Mesothelial cell of epicardium (in vitro differentiated cells): ENCODE measurements at regions not wholly inside any gene's neighbourhood (a gene's known extent, or its start where the extent isn't known, plus 50 kb on each side); places are given as distances from the start of the nearest gene placed in this dataset.

Experiments
- DNase-seq, 2 experiments: peaks; one replicate each; pipeline ENCODE4 v3.0.0; 2021; ENCODE audit warnings: low spot score in 2 of 2; ENCODE audit not compliant: unreplicated experiment in 2 of 2
- H3K27ac Mint-ChIP-seq: 2 replicates; pipeline ENCODE4 v1.8.0; 2021; ENCODE audit warnings: mixed read lengths
- H3K27me3 Mint-ChIP-seq: 2 replicates; pipeline ENCODE4 v1.8.0; 2021; ENCODE audit warnings: low read depth, mixed read lengths
- H3K36me3 Mint-ChIP-seq: 2 replicates; pipeline ENCODE4 v1.8.0; 2021; ENCODE audit warnings: mixed read lengths
- H3K4me1 Mint-ChIP-seq: 2 replicates; pipeline ENCODE4 v1.8.0; 2021; ENCODE audit warnings: mixed read lengths
- H3K4me3 Mint-ChIP-seq: 2 replicates; pipeline ENCODE4 v1.8.0; 2021; ENCODE audit warnings: mild to moderate bottlenecking, moderate library complexity, mixed read lengths
- H3K9me3 Mint-ChIP-seq: 2 replicates; pipeline ENCODE4 v1.8.0; 2021; ENCODE audit warnings: mixed read lengths
- CTCF ChIP-seq: fragments of 200-600 bp; sonication (generic); IDR thresholded peaks from one replicate; pipeline ENCODE4 v1.5.0; 2021; ENCODE audit warnings: antibody characterized with exemption; ENCODE audit not compliant: unreplicated experiment

- H3K36me3 Mint-ChIP-seq, result peaks cover 3% of the 10 kb centered on the region
- DNase-seq, result no peak
- peaks cover 15% of the 10 kb centered on the region for H3K4me1 Mint-ChIP-seq
- no peaks in the 10 kb centered on the region for H3K27me3 Mint-ChIP-seq
- H3K4me3 Mint-ChIP-seq, result no peak overlapping the region
- H3K27ac Mint-ChIP-seq, result no peak overlapping the region
- no peak for TF ChIP-seq CTCF
- H3K9me3 Mint-ChIP-seq, result no peaks in the 10 kb centered on the region
Observed at GRCh38 chr9:3658964-3659363, 133.2 kb upstream of the RFX3 start.

- H3K27ac Mint-ChIP-seq, result no peak overlapping the region
- no peak for DNase-seq
- TF ChIP-seq CTCF, result no peak
Observed at GRCh38 chr9:3656224-3656623, 130.4 kb upstream of the RFX3 start.

GRCh38 chr9:3650994-3651622 lies 125.3 kb upstream of the RFX3 start:
- peaks cover 6% of the 10 kb centered on the region for H3K4me1 Mint-ChIP-seq
- H3K9me3 Mint-ChIP-seq, result peaks cover 9% of the 10 kb centered on the region
- H3K27ac Mint-ChIP-seq, result no peak overlapping the region
- no peak for DNase-seq
- no peak overlapping the region for H3K4me3 Mint-ChIP-seq
- no peak for TF ChIP-seq CTCF
- peaks cover 1% of the 10 kb centered on the region for H3K27me3 Mint-ChIP-seq
- H3K36me3 Mint-ChIP-seq, result no peaks in the 10 kb centered on the region

More at GRCh38 chr9:3656224-3656623, 130.4 kb upstream of the RFX3 start:
- H3K36me3 Mint-ChIP-seq, result peaks cover 3% of the 10 kb centered on the region
- H3K4me3 Mint-ChIP-seq, result no peak overlapping the region
- peaks cover 9% of the 10 kb centered on the region for H3K9me3 Mint-ChIP-seq
- peaks cover 1% of the 10 kb centered on the region for H3K27me3 Mint-ChIP-seq
- H3K4me1 Mint-ChIP-seq, result peaks cover 9% of the 10 kb centered on the region

GRCh38 chr9:3648722-3649246 lies 123.0 kb upstream of the RFX3 start:
- no peak for DNase-seq
- H3K4me1 Mint-ChIP-seq, result peaks cover 6% of the 10 kb centered on the region
- no peak overlapping the region for H3K4me3 Mint-ChIP-seq
- no peaks in the 10 kb centered on the region for H3K36me3 Mint-ChIP-seq
- H3K9me3 Mint-ChIP-seq, result peaks cover 9% of the 10 kb centered on the region
- H3K27ac Mint-ChIP-seq, result no peak overlapping the region
- peaks cover 1% of the 10 kb centered on the region for H3K27me3 Mint-ChIP-seq
- TF ChIP-seq CTCF, result no peak

GRCh38 chr9:3648266-3648665 lies 122.5 kb upstream of the RFX3 start:
- peaks cover 5% of the 10 kb centered on the region for H3K9me3 Mint-ChIP-seq
- H3K27me3 Mint-ChIP-seq, result no peaks in the 10 kb centered on the region
- H3K27ac Mint-ChIP-seq, result no peak overlapping the region
- no peak overlapping the region for H3K4me3 Mint-ChIP-seq
- peaks cover 6% of the 10 kb centered on the region for H3K4me1 Mint-ChIP-seq
- DNase-seq, result no peak
- H3K36me3 Mint-ChIP-seq, result no peaks in the 10 kb centered on the region
- TF ChIP-seq CTCF, result no peak
